ENCODE measurements at regions not wholly inside any gene's neighbourhood (a gene's known extent, or its start where the extent isn't known, plus 50 kb on each side); places are given as distances from the start of the nearest gene placed in this dataset.
"Not testable (repeated sequence)": the region's sequence is repeated elsewhere in the genome, so short reads cannot be mapped to it uniquely, and the experiment has no call there.

DNA sequence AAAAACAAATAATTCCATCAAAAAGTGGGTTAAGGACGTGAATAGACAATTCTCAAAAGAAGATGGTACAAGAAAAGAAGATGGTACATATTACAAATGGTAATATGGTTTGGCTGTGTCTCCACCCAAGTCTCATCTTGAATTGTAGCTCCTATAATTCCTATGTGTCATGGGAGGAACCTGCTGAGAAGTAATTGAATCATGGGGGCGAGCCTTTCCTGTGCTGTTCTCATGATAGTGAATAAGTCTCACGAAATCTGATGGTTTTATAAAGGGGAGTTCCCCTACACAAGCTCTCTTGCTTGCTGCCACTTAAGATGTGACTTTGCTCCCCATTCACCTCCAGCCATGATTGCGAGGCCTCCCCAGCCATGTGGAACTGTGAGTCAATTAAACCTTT, 172.9 kb downstream of the C11orf91 start:
- DNase-seq (ENCODE audit: low read depth): not testable (repeated sequence)

DNA sequence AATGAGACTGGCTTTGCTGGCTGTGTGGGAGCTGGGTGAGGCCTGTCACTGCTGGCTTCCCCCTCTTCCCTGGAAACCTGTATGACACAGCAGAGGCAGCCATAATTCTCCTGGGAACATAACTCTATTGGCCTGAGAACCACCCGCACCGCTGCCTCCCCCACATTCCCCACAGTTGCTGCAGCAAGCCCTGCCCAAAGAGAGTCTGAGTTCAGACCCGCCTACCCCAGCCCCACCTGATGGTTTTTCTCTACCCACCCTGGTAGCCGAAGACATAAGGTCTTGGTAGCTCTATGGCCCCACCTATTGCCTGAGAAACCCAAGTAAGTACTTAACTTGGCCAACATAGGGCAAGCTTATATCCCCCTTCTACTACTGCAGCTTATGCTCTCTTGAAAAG, 174.8 kb downstream of the C11orf91 start:
- DNase-seq (ENCODE audit: low read depth): no peak

DNA sequence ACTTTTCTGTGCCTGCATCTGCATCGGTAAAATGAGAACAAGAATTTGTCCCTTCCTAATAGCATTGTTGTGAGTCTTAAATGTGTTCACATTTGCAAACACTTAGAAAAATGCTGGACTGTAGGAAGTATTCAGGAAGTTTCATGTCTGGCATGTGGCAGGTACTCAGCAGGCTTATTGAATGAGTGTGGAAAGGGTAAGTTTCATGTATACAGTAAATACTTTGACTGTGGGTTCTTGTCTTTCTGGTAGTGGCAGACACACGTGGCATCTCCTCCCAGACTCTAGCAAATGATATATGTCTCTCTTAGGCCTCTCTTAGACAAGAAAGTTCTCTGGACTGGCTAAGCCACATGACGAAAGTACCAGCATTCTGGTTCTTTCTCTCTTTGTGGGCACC, 179.2 kb downstream of the C11orf91 start:
- no peak for DNase-seq (ENCODE audit: low read depth)

- no peak for DNase-seq (ENCODE audit: low read depth)
Measured at GRCh38 chr11:33520112-33520511, 180.5 kb downstream of the C11orf91 start.

GRCh38 chr11:33515347-33515746, 185.3 kb downstream of the C11orf91 start:
- no peak for DNase-seq (ENCODE audit: low read depth)

DNA sequence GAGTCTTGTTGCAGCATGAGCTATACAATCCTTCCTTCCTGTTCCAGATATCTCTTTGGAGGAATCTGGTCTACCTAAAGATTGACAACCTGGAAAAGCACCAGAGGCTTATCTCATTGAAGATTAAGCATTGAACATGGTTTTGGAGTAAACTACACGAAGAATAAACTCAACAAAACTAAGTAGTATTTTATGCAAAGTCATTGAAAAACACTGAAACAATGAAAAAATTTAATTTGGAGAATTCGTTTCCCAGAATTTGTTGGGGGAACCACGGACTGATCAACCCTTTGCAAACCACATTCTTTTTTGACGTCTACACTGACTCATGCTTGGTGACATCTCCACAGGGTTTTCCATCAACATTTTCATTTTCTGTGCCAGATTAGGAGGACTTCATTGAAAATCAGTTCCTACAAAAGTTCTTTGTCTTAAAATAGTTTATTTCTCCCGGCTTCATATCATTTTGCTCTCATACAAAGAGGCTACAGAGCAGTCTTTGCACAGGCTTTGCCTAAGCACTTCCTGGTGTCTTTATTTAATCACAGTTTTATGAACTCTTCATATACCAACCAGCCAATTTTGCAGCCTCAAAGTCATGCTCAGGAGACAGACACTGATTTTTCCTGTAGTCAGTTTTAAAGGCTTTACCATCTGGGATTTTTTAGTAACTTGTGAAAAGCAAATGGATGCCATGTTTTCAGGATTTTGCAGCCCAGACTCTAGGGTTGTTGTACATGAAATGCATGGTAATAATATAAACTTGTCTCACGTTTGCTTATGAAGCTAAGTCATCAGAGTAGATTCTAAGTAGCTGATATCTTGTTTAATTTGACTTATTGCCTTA, 186.3 kb downstream of the C11orf91 start:
- DNase-seq (ENCODE audit: low read depth): no peak

GRCh38 chr11:33509632-33510031, 191.0 kb downstream of the C11orf91 start:
- DNase-seq (ENCODE audit: low read depth): no peak

- no peak for DNase-seq (ENCODE audit: low read depth)
Measured at GRCh38 chr11:33507967-33508366, 192.7 kb downstream of the C11orf91 start.

DNA sequence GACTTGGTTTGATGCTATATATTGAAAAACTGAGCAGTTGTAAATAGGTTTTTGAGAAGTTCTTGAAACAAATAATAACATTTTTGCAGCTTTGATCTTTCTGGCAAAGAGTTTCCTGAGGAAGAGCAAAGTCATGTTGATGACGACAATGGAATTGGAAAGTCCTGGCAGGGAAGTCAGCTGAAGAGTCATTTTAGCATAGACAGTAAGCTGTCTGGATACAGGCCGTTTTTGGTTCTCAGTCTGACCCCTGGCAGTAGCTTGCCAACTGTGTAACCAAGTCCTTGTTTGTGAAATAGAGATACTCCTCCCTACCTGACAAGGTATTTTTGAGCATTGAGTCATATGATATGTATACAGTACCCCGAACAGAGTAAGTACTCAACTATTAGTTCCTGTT, 193.3 kb downstream of the C11orf91 start:
- no peak for DNase-seq (ENCODE audit: low read depth)

- DNase-seq (ENCODE audit: low read depth): no peak
Measured at GRCh38 chr11:33505093-33505492, 195.5 kb downstream of the C11orf91 start.

- no peak for DNase-seq (ENCODE audit: low read depth)
Measured at GRCh38 chr11:33500861-33501479, 199.7 kb downstream of the C11orf91 start.

- DNase-seq (ENCODE audit: low read depth): no peak
Measured at GRCh38 chr11:33500332-33500731, 200.3 kb downstream of the C11orf91 start.

DNA sequence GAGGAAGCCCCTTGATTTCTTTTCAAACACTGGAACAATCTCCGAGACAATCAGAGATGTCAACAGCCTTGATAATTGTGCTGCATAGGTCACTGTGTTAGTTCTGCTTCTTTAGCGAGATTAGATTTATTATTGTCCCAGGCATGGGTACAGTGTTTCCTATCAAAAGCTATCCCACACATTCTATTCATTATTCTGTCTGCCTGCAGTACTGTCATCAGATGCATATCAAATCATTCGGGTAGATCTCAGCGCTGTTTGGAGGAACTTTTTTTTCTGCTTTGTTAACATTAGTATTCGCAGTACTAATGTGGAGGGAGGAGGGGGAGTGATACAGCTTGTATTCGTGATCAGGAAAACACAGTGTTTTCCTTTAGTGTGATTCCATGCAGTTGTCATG, 208.0 kb downstream of the C11orf91 start:
- DNase-seq (ENCODE audit: low read depth): no peak

DNA sequence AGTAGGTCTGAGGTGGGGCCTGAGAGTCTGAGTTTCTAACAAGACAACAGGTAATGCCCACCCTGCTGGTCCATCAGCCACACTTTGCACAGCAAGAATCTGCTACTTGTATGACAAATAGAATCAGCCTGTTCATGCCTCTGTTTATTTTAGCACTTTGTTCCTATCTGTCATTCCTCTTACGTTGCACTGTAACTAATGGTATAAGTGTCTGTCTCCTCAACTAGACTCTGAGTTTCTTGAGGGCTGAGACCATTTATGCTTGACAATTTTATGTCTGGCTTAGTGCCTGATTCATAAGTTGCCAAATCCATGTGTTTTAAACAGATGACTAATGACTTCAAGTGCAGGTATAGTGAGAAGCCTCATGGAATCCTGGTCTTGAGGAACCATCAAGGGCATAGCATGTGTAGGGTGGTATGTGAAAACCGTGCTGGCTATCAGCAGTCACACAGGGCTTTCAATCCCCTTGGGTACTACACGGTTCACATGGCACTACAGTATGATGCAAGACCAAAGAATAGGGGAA, 209.7 kb downstream of the C11orf91 start:
- DNase-seq (ENCODE audit: low read depth): no peak

DNA sequence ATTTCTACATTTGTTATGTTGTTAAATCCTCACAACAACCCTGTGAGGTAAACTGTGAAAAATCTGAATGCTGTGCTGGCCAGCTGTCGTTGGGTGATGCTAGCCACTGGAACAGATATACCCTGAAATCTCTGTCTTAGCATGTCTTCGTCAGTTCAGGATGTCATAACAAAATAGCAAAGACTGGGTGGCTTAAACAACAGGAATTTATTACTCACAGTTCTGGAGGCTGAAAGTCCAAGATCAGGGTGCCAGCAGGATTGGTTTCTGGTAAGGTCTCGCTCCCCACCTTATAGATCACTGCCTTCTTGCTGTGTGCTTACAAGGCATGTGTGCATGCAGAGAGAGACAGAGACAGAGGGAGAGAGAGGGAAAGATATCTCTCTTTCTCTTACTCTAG, 211.7 kb downstream of the C11orf91 start:
- no peak for DNase-seq (ENCODE audit: low read depth)

DNA sequence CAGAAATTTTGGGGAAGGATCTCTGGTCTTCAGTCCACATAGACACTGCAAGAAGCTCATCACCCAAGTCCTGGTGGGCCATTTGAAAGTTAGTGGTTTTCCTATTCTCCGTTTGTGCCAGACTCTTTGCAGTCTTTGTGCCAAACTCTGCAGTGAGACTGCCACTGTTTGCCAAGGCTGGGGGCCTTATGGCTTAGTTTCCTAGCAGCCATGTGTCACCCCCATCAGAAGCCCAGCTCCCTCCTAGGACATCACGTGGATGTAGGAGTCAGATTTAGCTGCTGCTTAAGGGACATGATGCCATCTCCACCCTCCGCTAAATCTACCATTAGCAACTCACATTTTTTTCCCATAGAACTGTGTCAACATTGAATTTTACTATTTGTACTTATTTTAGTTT, 220.0 kb downstream of the C11orf91 start:
- no peak for DNase-seq (ENCODE audit: low read depth)

- DNase-seq (ENCODE audit: low read depth): no peak
Measured at GRCh38 chr11:33479231-33479630, 221.4 kb downstream of the C11orf91 start.

GRCh38 chr11:33478111-33478573, 221.0 kb downstream of the HIPK3 start:
- DNase-seq (ENCODE audit: low read depth): no peak

- DNase-seq (ENCODE audit: low read depth): no peak
Measured at GRCh38 chr11:33476945-33477606, 219.9 kb downstream of the HIPK3 start.

GRCh38 chr11:33475993-33476392, 218.8 kb downstream of the HIPK3 start:
- DNase-seq (ENCODE audit: low read depth): no peak

DNA sequence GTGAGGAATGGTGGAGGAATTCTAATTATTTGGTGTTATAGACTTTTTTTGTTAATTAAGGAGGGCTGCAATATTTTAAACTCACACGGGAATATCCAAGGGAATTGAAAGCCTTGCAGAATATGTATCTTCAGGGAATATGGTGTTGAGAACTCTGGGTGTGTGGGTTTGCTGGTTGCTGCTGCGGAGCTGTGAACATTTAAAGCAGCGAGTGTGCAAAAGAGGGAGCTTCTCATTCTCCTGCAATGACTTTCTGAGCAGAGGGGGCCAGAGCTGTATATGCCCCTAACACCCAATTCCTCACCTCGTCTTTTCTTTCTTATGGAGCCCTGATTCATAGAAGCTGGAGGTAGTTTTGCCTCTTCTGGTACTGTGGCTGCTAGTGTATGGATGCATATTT, 217.7 kb downstream of the HIPK3 start:
- DNase-seq (ENCODE audit: low read depth): no peak

- DNase-seq (ENCODE audit: low read depth): no peak
Measured at GRCh38 chr11:33471541-33471940, 214.4 kb downstream of the HIPK3 start.

DNA sequence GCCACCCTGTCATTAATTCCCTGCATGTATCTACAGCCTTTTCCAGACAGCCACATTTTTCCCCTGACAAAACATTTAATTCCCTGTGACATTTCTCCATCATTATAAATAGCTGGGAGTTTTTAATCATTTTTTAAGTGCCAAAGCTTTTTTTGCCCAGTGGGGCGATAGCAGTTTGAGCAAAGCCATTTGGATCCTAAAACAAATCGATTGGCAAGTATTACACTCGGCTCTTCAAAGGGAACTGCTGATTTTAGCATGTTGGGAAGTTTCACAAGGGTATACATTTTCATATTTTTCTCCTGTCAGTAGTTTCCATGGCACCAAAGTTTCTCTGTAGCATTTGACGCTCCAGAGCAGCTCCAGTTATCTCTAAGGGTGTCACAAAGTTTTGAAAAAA, 210.8 kb downstream of the HIPK3 start:
- no peak for DNase-seq (ENCODE audit: low read depth)

Measured in activated T-cell treated with anti-CD3 and anti-CD28 coated beads for 1 hour (primary cell).